HCT116 (cell line): ENCODE measurements at regions not wholly inside any gene's neighbourhood (a gene's known extent, or its start where the extent isn't known, plus 50 kb on each side); places are given as distances from the start of the nearest gene placed in this dataset.

Experiments used
- ATAC-seq: fragments of 200-7000 bp; cut with Tn5 transposase; 2 replicates; pipeline ENCODE4 v1.9.1; 2020; ENCODE audit warnings: mild to moderate bottlenecking, moderate library complexity
- BruUV-seq: library from RNA; stranded (reverse); fragments of 400-500 nt; replicated peaks from 2 replicates; lab custom pipeline; 2021; lab: Mats Ljungman, UMichigan
- CTCF ChIA-PET: fragments of 300-600 bp; sonication (Branson Sonifier 250); formaldehyde crosslinking; loops from one replicate; lab custom pipeline; 2021; ENCODE audit warnings: antibody characterized with exemption; lab: Charles Lee
- POLR2A ChIA-PET: fragments of 300-600, 350-600 bp; sonication (Branson Sonifier 250); formaldehyde crosslinking; loops from one replicate; lab custom pipeline; 2021; ENCODE audit warnings: antibody characterized with exemption; lab: Charles Lee
- RAD21 ChIA-PET, 2 experiments: fragments of 300-600 bp; sonication (Branson Sonifier 250); formaldehyde crosslinking; loops; one replicate each; lab custom pipeline; 2023; ENCODE audit warnings: low total read pairs in 2 of 2; ENCODE audit not compliant: uncharacterized antibody in 2 of 2, unreplicated experiment in 2 of 2, low non-redundant PET in 1 of 2; lab: Charles Lee
- DNase-seq: peaks from one replicate; pipeline ENCODE4 v3.0.0-alpha.2; 2010; ENCODE audit warnings: low read depth, low spot score
- H2AFZ ChIP-seq: fragments of 200-600 bp; shearing (Covaris generic), sonication (generic); 2 replicates; pipeline ENCODE4 v1.6.1; 2017; ENCODE audit warnings: low read depth, mixed run types, mixed read lengths, antibody characterized with exemption, low read length; ENCODE audit not compliant: poor library complexity, severe bottlenecking
- H3K27ac ChIP-seq: 2 replicates; pipeline ENCODE4 v1.5.1; 2012; ENCODE audit warnings: low read depth, low read length
- H3K27me3 ChIP-seq: fragments of 200-600 bp; sonication (generic); 2 replicates; pipeline ENCODE4 v1.6.1; 2016; ENCODE audit warnings: mixed run types, low read length, mixed read lengths; ENCODE audit not compliant: insufficient read depth
- H3K36me3 ChIP-seq, 2 experiments: fragments of 200-500 bp in 1 of 2; fragments of 200-600 bp in 1 of 2; sonication (Bioruptor generic) in 1 of 2; sonication (generic) in 1 of 2; 2 replicates each; pipeline versions ENCODE4 v1.5.1 to v1.6.1; 2014 to 2016; ENCODE audit warnings: low read length in 2 of 2, inconsistent platforms in 1 of 2, mixed read lengths in 1 of 2, mixed run types in 1 of 2; ENCODE audit not compliant: insufficient read depth in 2 of 2, control insufficient read depth in 1 of 2
- H3K4me1 ChIP-seq, 2 experiments: fragments of 200-600 bp in 1 of 2; sonication (generic) in 1 of 2; 2 replicates each; pipeline versions ENCODE4 v1.5.1 to v1.6.1; 2012 to 2017; ENCODE audit warnings: low read length in 2 of 2, inconsistent platforms in 1 of 2, mild to moderate bottlenecking in 1 of 2, mixed read lengths in 1 of 2, mixed run types in 1 of 2, moderate library complexity in 1 of 2; ENCODE audit not compliant: insufficient read depth in 2 of 2, control insufficient read depth in 1 of 2
- H3K4me2 ChIP-seq: fragments of 200-600 bp; sonication (generic); 2 replicates; pipeline ENCODE4 v1.6.1; 2017; ENCODE audit warnings: mixed run types, low read length, mixed read lengths
- H3K4me3 ChIP-seq, 2 experiments: fragments of 200-600 bp in 1 of 2; sonication (generic) in 1 of 2; replicated peaks in 1 of 2; 2 replicates each; pipeline ENCODE4 v1.5.1; 2011 to 2016; ENCODE audit warnings: low read length in 2 of 2, control low read depth in 1 of 2, low read depth in 1 of 2, mild to moderate bottlenecking in 1 of 2, mixed read lengths in 1 of 2, mixed run types in 1 of 2
- H3K79me2 ChIP-seq: fragments of 200-600 bp; sonication (generic); 2 replicates; pipeline ENCODE4 v1.6.1; 2017; ENCODE audit warnings: mild to moderate bottlenecking, mixed run types, low read length, moderate library complexity, mixed read lengths; ENCODE audit not compliant: insufficient read depth
- H3K9ac ChIP-seq: fragments of 200-600 bp; sonication (generic); 2 replicates; pipeline ENCODE4 v1.6.1; 2016; ENCODE audit warnings: low read length, mixed read lengths
- H3K9me2 ChIP-seq: fragments of 200-600 bp; sonication (generic), shearing (Covaris generic); 2 replicates; pipeline ENCODE4 v1.6.1; 2017; ENCODE audit warnings: mixed run types, mild to moderate bottlenecking, moderate library complexity; ENCODE audit not compliant: insufficient read depth
- H3K9me3 ChIP-seq, 2 experiments: fragments of 200-500 bp in 1 of 2; fragments of 200-600 bp in 1 of 2; sonication (Bioruptor generic) in 1 of 2; sonication (generic) in 1 of 2; 2 replicates each; pipeline ENCODE4 v1.6.1; 2014 to 2017; ENCODE audit warnings: low read length in 2 of 2, mixed read lengths in 2 of 2, inconsistent platforms in 1 of 2, low read depth in 1 of 2, mild to moderate bottlenecking in 1 of 2, mixed run types in 1 of 2, moderate library complexity in 1 of 2; ENCODE audit not compliant: control insufficient read depth in 1 of 2, insufficient read depth in 1 of 2
- H4K20me1 ChIP-seq: fragments of 200-600 bp; sonication (generic), shearing (Covaris generic); 2 replicates; pipeline ENCODE4 v1.6.1; 2017; ENCODE audit warnings: mixed run types, mild to moderate bottlenecking, moderate library complexity; ENCODE audit not compliant: insufficient read depth
- CBX3 ChIP-seq: IDR thresholded peaks from 2 replicates; pipeline ENCODE4 v1.6.1; 2012; ENCODE audit warnings: low read depth
- CEBPB ChIP-seq: IDR thresholded peaks from 2 replicates; pipeline ENCODE4 v1.6.1; 2012; ENCODE audit warnings: low read depth
- EGR1 ChIP-seq: IDR thresholded peaks from 2 replicates; pipeline ENCODE4 v1.6.1; 2012; ENCODE audit warnings: low read depth
- ELF1 ChIP-seq: IDR thresholded peaks from 2 replicates; pipeline ENCODE4 v1.6.1; 2012; ENCODE audit warnings: low read depth, borderline replicate concordance
- EZH2 ChIP-seq: fragments of 200-600 bp; sonication (generic); IDR thresholded peaks from 2 replicates; pipeline ENCODE4 v1.6.1; 2017; ENCODE audit warnings: antibody characterized with exemption, mixed run types
- EZH2phosphoT487 ChIP-seq: fragments of 200-600 bp; IDR thresholded peaks from 2 replicates; pipeline ENCODE4 v1.6.1; 2018; ENCODE audit warnings: antibody characterized with exemption, borderline replicate concordance
- POLR2AphosphoS5 ChIP-seq: IDR thresholded peaks from 2 replicates; pipeline ENCODE4 v1.6.1; 2011; ENCODE audit warnings: mild to moderate bottlenecking, low read depth, low read length, moderate library complexity
- SIN3A ChIP-seq: IDR thresholded peaks from 2 replicates; pipeline ENCODE4 v1.6.1; 2012; ENCODE audit warnings: low read depth
- SRF ChIP-seq: IDR thresholded peaks from 2 replicates; pipeline ENCODE4 v1.6.1; 2012; ENCODE audit warnings: low read depth
- TCF7L2 ChIP-seq: IDR thresholded peaks from 2 replicates; pipeline ENCODE4 v1.7.0; 2011; ENCODE audit warnings: borderline replicate concordance, inconsistent platforms; ENCODE audit not compliant: insufficient read depth, insufficient read length; ENCODE audit errors: extremely low read depth
- intact Hi-C: fragments of 100-400 bp; cut with micrococcal nuclease; formaldehyde crosslinking; loops from 2 replicates; pipeline ENCODE4 v1.10.0; 2022
- TF ChIP-seq, protein P1 (sequence below): IDR thresholded peaks from 2 replicates; pipeline ENCODE4 v1.6.1; 2012
- TF ChIP-seq, protein P2 (sequence below): IDR thresholded peaks from 2 replicates; pipeline ENCODE4 v1.6.1; 2012; ENCODE audit warnings: low read depth

DNA sequence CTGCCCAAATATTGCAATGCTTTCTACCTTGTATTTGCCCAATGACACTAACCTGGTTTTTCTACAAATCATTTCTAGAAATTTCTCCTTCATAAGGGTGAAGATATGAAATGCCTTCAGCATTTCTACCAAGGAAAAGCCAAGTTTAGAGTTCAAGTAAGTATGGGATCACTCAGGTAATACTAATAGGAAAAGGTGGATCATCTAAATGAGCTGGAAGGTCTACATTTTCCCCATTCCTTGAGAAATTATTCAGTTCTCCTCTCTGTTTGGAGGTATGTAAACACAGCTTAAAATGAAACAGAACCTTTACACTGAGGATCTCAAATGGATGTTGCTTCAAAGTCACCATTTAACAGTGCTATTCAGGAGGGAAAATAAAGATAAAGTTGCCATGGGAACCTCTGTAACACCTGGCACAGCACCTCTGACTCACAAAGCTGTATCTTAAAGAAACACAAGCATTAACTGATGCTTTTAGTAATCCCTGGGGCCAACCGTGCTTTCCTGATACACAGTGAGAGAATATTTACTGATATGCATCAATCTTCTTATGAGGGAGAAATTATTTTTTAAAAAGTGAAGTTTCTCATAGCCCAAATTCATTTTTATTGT is 161.3 kb downstream of the DRD1 start:
- no TSS peak for BruUV-seq
- ChIA-PET RAD21 (no interaction called here), POLR2A (no interaction called here), CTCF (no interaction called here)
- Histone ChIP-seq H3K4me2 (no peak overlapping the region), H3K4me1 (peaks cover 7 to 14% of the 10 kb centered on the region in 2 experiments), H3K27ac (no peak overlapping the region), H3K9me2 (no peaks in the 10 kb centered on the region), H3K27me3 (no peaks in the 10 kb centered on the region), H3K4me3 (no peak overlapping the region), H3K9ac (no peak overlapping the region), H2AFZ (no peak overlapping the region), H4K20me1 (no peaks in the 10 kb centered on the region), H3K36me3 (no peaks in the 10 kb centered on the region), H3K9me3 (no peaks in the 10 kb centered on the region), H3K79me2 (no peaks in the 10 kb centered on the region)
- DNase-seq (no peak), ATAC-seq (no peak)
- intact Hi-C loops = no loop called here
- TF ChIP-seq SRF (no peak), EGR1 (no peak), CEBPB (no peak), EZH2phosphoT487 (no peak), POLR2AphosphoS5 (no peak), TCF7L2 (no peak)
- TF ChIP-seq, protein P1, sequence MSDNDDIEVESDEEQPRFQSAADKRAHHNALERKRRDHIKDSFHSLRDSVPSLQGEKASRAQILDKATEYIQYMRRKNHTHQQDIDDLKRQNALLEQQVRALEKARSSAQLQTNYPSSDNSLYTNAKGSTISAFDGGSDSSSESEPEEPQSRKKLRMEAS = no peak

DNA sequence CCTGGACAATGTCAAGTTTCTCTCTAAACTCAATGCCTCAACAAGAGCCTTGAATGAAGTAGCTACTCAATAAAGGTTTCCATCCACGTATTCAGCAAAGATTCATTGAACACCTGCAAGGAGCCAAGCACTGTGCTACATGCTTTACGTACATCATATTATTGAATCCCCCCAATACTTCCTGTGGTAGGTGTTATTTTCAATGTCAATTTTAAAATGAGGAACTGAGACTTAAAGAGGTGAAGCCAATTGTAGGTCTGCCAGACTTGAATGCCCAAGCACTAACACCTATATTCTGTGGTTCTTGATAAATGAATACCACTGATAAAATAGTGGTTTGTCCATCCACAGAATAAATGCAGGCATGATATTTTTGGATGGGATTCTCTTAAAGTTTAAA is 162.3 kb downstream of the DRD1 start:
- Histone ChIP-seq H3K4me3 (no peak overlapping the region), H3K9me2 (no peaks in the 10 kb centered on the region), H3K4me1 (peaks cover 0 to 8% of the 10 kb centered on the region in 2 experiments; a peak in 3 of 4 replicates), H3K4me2 (no peak overlapping the region), H3K27me3 (no peaks in the 10 kb centered on the region), H2AFZ (no peak overlapping the region), H3K79me2 (no peaks in the 10 kb centered on the region), H3K27ac (no peak overlapping the region), H4K20me1 (no peaks in the 10 kb centered on the region), H3K36me3 (no peaks in the 10 kb centered on the region), H3K9me3 (no peaks in the 10 kb centered on the region), H3K9ac (no peak overlapping the region)
- ChIA-PET CTCF (no interaction called here), RAD21 (no interaction called here), POLR2A (no interaction called here)
- TF ChIP-seq EGR1 = no peak
- TF ChIP-seq SRF = no peak
- TF ChIP-seq ELF1 = no peak
- TF ChIP-seq CBX3 = no peak
- TF ChIP-seq, protein P2, sequence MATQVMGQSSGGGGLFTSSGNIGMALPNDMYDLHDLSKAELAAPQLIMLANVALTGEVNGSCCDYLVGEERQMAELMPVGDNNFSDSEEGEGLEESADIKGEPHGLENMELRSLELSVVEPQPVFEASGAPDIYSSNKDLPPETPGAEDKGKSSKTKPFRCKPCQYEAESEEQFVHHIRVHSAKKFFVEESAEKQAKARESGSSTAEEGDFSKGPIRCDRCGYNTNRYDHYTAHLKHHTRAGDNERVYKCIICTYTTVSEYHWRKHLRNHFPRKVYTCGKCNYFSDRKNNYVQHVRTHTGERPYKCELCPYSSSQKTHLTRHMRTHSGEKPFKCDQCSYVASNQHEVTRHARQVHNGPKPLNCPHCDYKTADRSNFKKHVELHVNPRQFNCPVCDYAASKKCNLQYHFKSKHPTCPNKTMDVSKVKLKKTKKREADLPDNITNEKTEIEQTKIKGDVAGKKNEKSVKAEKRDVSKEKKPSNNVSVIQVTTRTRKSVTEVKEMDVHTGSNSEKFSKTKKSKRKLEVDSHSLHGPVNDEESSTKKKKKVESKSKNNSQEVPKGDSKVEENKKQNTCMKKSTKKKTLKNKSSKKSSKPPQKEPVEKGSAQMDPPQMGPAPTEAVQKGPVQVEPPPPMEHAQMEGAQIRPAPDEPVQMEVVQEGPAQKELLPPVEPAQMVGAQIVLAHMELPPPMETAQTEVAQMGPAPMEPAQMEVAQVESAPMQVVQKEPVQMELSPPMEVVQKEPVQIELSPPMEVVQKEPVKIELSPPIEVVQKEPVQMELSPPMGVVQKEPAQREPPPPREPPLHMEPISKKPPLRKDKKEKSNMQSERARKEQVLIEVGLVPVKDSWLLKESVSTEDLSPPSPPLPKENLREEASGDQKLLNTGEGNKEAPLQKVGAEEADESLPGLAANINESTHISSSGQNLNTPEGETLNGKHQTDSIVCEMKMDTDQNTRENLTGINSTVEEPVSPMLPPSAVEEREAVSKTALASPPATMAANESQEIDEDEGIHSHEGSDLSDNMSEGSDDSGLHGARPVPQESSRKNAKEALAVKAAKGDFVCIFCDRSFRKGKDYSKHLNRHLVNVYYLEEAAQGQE = no peak
- no peak for TF ChIP-seq EZH2
- TF ChIP-seq SIN3A = no peak
- no peak for ATAC-seq
- BruUV-seq = no TSS peak
- DNase-seq = no peak
- intact Hi-C loops = no loop called here
